ENCODE measurements at regions not wholly inside any gene's neighbourhood (a gene's known extent, or its start where the extent isn't known, plus 50 kb on each side); places are given as distances from the start of the nearest gene placed in this dataset.

- WGBS (ENCODE audit: insufficient coverage): 60% methylated on average over 1 of the region's 4 CpGs
These were observed 282.7 kb downstream of the PTTG2 start for GRCh38 chr4:38242822-38243387.

More at GRCh38 chr4:38242822-38243387, 282.7 kb downstream of the PTTG2 start:
- Histone ChIP-seq H3K4me1 (ENCODE audit: control insufficient read depth in 2 of 2, insufficient read depth in 2 of 2, low read length in 2 of 2) (no peaks in the 10 kb centered on the region), H3K4me2 (replicated peaks; ENCODE audit: low read depth, low read length, poor library complexity, severe bottlenecking) (no peak overlapping the region), H3K27me3 (replicated peaks in 1 of 4; ENCODE audit: control extremely low read depth in 1 of 4, control insufficient read depth in 3 of 4, insufficient read depth in 4 of 4, low read length in 3 of 4) (no peaks in the 10 kb centered on the region), H3K79me2 (ENCODE audit: control insufficient read depth, insufficient read depth, low read length) (no peaks in the 10 kb centered on the region), H3K9me3 (ENCODE audit: control extremely low read depth in 1 of 3, control insufficient read depth in 2 of 3, insufficient read depth in 1 of 3, low read length in 2 of 3) (no peaks in the 10 kb centered on the region), H3K9ac (ENCODE audit: low read length) (no peak overlapping the region), H3K27ac (ENCODE audit: low read length in 2 of 2) (no peak overlapping the region), H3K4me3 (ENCODE audit: control extremely low read depth in 1 of 5, extremely low read depth in 1 of 5, insufficient read depth in 1 of 5, low read depth in 2 of 5, low read length in 4 of 5) (no peak overlapping the region), H2AFZ (ENCODE audit: insufficient read depth, low read depth, low read length, poor library complexity, severe bottlenecking) (no peak overlapping the region), H4K20me1 (ENCODE audit: control insufficient read depth, insufficient read depth, low read length, poor library complexity, severe bottlenecking) (no peaks in the 10 kb centered on the region), H3K36me3 (replicated peaks in 1 of 2; ENCODE audit: control extremely low read depth in 1 of 2, control insufficient read depth in 1 of 2, extremely low read depth in 1 of 2, insufficient read depth in 2 of 2, low read length in 1 of 2) (no peaks in the 10 kb centered on the region)
- H3K9me3 Mint-ChIP-seq (ENCODE audit: insufficient read depth): no peaks in the 10 kb centered on the region
- ATAC-seq (ENCODE audit: low read depth) (no peak), DNase-seq (no peak)
- no peak overlapping the region for H3K27ac Mint-ChIP-seq
- POLR2A ChIA-PET: no interaction called here
- intact Hi-C loops (cut with micrococcal nuclease): no loop called here
- H3K4me3 Mint-ChIP-seq: no peak overlapping the region
- H3K27me3 Mint-ChIP-seq: no peaks in the 10 kb centered on the region
- no peaks in the 10 kb centered on the region for H3K4me1 Mint-ChIP-seq
- CTCF ChIA-PET: no interaction called here
- TF ChIP-seq EZH2 (IDR thresholded peaks at IDR 0.05; ENCODE audit: borderline replicate concordance, insufficient read depth, low read depth, low read length, poor library complexity, severe bottlenecking) (no peak), CTCF (IDR thresholded peaks at IDR 0.05) (no peak)

All from B cell (primary cell).